Activated CD8-positive, alpha-beta memory T cell treated with anti-CD3 and anti-CD28 coated beads, Interleukin-2, amount 50 U/mL, for 48 hours (primary cell): ENCODE measurements at regions not wholly inside any gene's neighbourhood (a gene's known extent, or its start where the extent isn't known, plus 50 kb on each side); places are given as distances from the start of the nearest gene placed in this dataset.
"Not testable (repeated sequence)": the region's sequence is repeated elsewhere in the genome, so short reads cannot be mapped to it uniquely, and the experiment has no call there.

Experiments
- DNase-seq: peaks from one replicate; pipeline ENCODE4 v3.0.0-alpha.2; 2020

DNA sequence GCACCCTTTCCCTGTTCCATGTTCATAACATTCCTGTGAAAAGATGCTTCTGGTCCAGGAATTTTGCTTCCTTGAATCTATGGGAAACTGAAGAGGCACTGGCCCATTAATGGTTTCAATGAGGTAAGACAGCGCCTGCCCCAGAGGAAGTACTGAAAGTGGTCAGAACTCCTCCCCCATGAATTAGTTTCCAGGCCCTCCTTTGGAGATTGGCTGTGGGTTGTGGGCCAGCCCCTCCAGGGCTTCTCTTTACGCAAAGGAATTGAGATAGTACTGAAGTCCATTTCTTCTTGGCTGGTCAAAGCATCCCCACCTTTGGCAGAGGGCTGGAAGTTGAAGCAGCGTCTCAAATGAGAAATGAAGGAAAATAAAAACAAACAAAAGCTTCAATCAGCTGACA, 175.5 kb downstream of the POLR2M start:
- no peak for DNase-seq

DNA sequence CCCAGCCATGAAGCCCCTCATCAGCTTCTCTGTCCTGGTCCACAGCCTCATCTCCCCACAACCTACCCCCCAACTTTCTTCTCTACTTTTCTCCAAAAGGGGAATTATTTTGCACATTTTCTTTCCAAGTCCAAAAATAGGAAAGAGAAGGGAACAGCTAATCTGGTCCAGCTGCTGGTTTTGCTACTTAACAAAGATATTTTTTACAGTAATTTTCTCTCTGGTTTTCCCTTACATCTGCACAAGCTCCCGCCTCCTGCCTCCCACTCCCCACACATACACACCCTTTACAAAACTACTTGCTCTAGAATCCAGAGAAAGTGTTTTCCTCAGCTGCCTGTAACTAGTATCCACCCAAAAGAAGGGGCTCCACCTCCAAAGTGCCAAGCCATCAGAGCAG, 177.2 kb downstream of the POLR2M start:
- no peak for DNase-seq

- no peak for DNase-seq
Measured at GRCh38 chr15:57884936-57885335, 178.4 kb downstream of the POLR2M start.

- no peak for DNase-seq
Measured at GRCh38 chr15:57885435-57885834, 178.9 kb downstream of the POLR2M start.

- no peak for DNase-seq
Measured at GRCh38 chr15:57887825-57888224, 177.7 kb downstream of the ALDH1A2 start.

DNA sequence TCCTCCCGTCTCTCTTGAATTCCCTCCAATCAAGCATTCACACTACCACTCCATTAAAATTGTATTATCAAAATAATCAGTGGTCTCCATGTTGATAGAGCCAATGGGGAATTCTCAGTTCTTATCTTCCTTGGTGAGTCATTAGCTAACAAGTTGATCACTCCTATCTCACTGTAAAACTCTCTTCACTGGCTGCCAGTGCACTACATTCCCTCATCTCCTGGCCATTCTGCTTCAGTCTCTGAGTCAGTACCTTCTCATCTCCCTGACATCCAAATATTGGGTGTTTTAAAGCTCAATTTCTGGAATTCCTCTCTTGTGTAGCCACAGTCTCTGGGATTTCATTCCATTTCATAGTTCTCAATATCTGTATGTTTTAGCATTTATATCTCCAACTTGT, 175.2 kb downstream of the ALDH1A2 start:
- DNase-seq = no peak

GRCh38 chr15:57890878-57891277, 174.6 kb downstream of the ALDH1A2 start:
- no peak for DNase-seq

- no peak for DNase-seq
Measured at GRCh38 chr15:57892181-57892580, 173.3 kb downstream of the ALDH1A2 start.

- DNase-seq = no peak
Measured at GRCh38 chr15:57893040-57893439, 172.5 kb downstream of the ALDH1A2 start.

DNA sequence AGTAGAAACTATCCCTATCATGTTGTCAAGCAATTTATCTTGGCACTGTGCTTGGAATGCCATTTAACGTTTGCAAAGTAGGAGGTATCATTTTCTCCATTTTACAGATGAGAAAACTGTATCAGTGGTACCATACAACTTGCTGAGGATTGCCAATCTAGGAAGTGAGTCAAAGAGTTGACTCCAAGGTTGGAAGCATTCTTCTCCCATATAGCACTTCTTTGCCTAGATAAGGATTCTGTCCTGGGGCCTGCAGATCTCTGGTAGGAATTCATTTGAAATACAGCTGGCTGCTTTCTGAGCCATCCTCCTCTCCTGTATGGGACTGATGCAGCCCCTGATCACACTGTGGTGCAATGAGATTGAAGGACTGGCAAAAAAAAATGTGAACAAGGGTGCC, 170.2 kb downstream of the ALDH1A2 start:
- DNase-seq = no peak

DNA sequence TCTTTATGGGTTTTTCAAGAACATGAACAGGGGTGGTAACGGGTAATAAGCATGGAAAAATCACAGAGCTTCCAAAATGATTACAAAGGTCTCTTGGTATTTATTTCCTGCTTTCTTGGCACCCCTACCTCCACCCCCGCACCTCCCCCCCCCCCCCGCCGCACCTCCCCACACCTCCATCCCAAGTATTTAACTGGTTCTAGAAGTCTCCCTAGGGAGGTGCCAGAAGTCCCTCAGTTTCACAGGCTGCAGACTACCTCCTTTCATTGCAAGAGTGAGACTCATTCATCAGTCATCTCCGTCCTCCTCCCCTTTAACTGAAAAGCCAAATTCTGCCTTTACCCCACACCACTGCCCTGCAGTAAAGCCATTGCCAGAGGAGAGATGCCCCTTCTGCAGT, 169.4 kb downstream of the ALDH1A2 start:
- DNase-seq = no peak

DNA sequence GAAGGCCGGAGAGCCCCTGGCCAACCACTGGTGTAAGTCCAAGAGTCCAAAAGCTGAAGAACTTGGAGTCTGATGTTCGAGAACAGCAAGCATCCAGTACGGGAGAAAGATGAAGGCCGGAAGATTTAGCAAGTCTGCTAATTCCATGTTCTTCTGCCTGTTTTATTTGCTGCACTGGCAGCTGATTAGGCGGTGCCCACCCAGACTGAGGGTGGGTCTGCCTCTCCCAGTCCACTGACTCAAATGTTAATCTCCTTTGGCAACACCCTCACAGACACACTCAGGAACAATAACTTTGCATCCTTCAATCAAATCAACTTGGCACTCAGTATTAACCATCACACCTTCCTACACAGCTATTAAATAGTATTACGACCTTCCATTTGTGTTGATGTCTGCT, 168.6 kb downstream of the ALDH1A2 start:
- not testable (repeated sequence) for DNase-seq

GRCh38 chr15:57897870-57898269, 167.6 kb downstream of the ALDH1A2 start:
- DNase-seq = no peak

DNA sequence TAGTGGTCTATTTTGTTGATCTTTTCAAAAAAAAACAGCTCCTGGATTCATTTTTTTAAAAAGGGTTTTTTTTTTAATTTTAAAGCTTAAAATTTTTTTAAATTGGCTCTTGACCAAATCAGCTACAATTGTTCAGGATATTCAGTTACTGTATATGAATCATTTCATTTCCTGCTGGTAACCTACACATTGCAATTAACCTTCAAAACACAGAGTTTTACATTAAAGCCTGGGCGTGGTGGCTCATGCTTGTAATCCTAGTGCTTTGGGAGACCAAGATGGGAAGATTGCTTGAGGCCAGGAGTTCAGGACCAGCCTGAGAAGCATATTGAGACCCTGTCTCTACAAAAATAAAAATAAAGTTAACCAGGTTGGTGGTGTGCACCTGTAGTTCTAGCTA, 163.4 kb downstream of the ALDH1A2 start:
- DNase-seq = no peak
